ENCODE measurements at regions not wholly inside any gene's neighbourhood (a gene's known extent, or its start where the extent isn't known, plus 50 kb on each side); places are given as distances from the start of the nearest gene placed in this dataset.
"Not testable (repeated sequence)": the region's sequence is repeated elsewhere in the genome, so short reads cannot be mapped to it uniquely, and the experiment has no call there.

- Histone ChIP-seq H3F3A (replicated peaks; ENCODE audit: low read depth) (no peaks in the 10 kb centered on the region), H3K4me3 (no peak overlapping the region), H3K4me2 (no peak overlapping the region), H2AFZ (no peak overlapping the region), H3K9me2 (ENCODE audit: insufficient read depth) (no peaks in the 10 kb centered on the region), H3K79me2 (replicated peaks; ENCODE audit: insufficient read depth) (no peaks in the 10 kb centered on the region), H3K27ac (ENCODE audit: low read depth) (no peak overlapping the region), H3K36me3 (ENCODE audit: insufficient read depth) (no peaks in the 10 kb centered on the region), H4K20me1 (replicated peaks; ENCODE audit: insufficient read depth) (no peaks in the 10 kb centered on the region), H3K27me3 (ENCODE audit: insufficient read depth) (no peaks in the 10 kb centered on the region), H3K4me1 (ENCODE audit: insufficient read depth) (no peaks in the 10 kb centered on the region)
- H3K27ac Mint-ChIP-seq: no peak overlapping the region
- DNase-seq (ENCODE audit: low spot score) (peak; percentile 8), ATAC-seq (no peak)
- no peaks in the 10 kb centered on the region for H3K27me3 Mint-ChIP-seq (ENCODE audit: insufficient read depth, low read depth, poor library complexity)
- H3K4me1 Mint-ChIP-seq: peaks cover 5% of the 10 kb centered on the region; the same call in 2 of the 3 replicates
- no peaks in the 10 kb centered on the region for H3K9me3 Mint-ChIP-seq
- TF ChIP-seq REST (IDR thresholded peaks at IDR 0.05; ENCODE audit: unreplicated experiment) (no peak), CTCF (conservative IDR thresholded peaks at IDR 0.05; ENCODE audit: low read depth in 2 of 2) (peak in 1 of 2 experiments; percentile 19; a peak in 1 of 4 replicates)
- H3K36me3 Mint-ChIP-seq (ENCODE audit: low read depth): no peaks in the 10 kb centered on the region
- H3K4me3 Mint-ChIP-seq: no peak overlapping the region
Measured at GRCh38 chrX:112470551-112470950, 209.2 kb downstream of the LHFPL1 start.

GRCh38 chrX:112461949-112462450, 217.7 kb downstream of the LHFPL1 start:
- H3K79me2 ChIP-seq (replicated peaks; ENCODE audit: insufficient read depth); H3K9me2 ChIP-seq (ENCODE audit: insufficient read depth); H2AFZ ChIP-seq; H3F3A ChIP-seq (replicated peaks; ENCODE audit: low read depth); H3K27ac ChIP-seq (ENCODE audit: low read depth); H3K4me3 ChIP-seq; H3K4me2 ChIP-seq; H3K27me3 ChIP-seq (ENCODE audit: insufficient read depth); H3K27me3 Mint-ChIP-seq (ENCODE audit: insufficient read depth, low read depth, poor library complexity); H3K27ac Mint-ChIP-seq; H3K4me1 ChIP-seq (ENCODE audit: insufficient read depth); H3K4me1 Mint-ChIP-seq; ATAC-seq; H3K4me3 Mint-ChIP-seq; H4K20me1 ChIP-seq (replicated peaks; ENCODE audit: insufficient read depth); H3K36me3 Mint-ChIP-seq (ENCODE audit: low read depth); H3K9me3 Mint-ChIP-seq; H3K36me3 ChIP-seq (ENCODE audit: insufficient read depth): not testable (repeated sequence)
- DNase-seq (ENCODE audit: low spot score): peak; percentile 5

- no peak for ATAC-seq
- no peaks in the 10 kb centered on the region for H3K4me1 Mint-ChIP-seq
- no peak overlapping the region for H3K27ac Mint-ChIP-seq
- TF ChIP-seq ETS1 (IDR thresholded peaks at IDR 0.05): no peak
- no peak for TF ChIP-seq NANOG (IDR thresholded peaks at IDR 0.05; ENCODE audit: borderline replicate concordance)
- no peak for TF ChIP-seq REST (IDR thresholded peaks at IDR 0.05; ENCODE audit: unreplicated experiment)
- no peak for TF ChIP-seq ZNF331 (CRISPR knock-in tag; IDR thresholded peaks at IDR 0.05; ENCODE audit: low read depth)
- no peak for TF ChIP-seq CREB1 (CRISPR knock-in tag; IDR thresholded peaks at IDR 0.05; ENCODE audit: low read depth)
- no peak for TF ChIP-seq CTCF (conservative IDR thresholded peaks at IDR 0.05; ENCODE audit: low read depth in 2 of 2)
Measured at GRCh38 chrX:112457788-112458187, 221.9 kb downstream of the LHFPL1 start.

More at GRCh38 chrX:112457788-112458187, 221.9 kb downstream of the LHFPL1 start:
- no peaks in the 10 kb centered on the region for H3K27me3 ChIP-seq (ENCODE audit: insufficient read depth)
- H3K36me3 Mint-ChIP-seq (ENCODE audit: low read depth): no peaks in the 10 kb centered on the region
- H2AFZ ChIP-seq: no peak overlapping the region
- H3K36me3 ChIP-seq (ENCODE audit: insufficient read depth): no peaks in the 10 kb centered on the region
- no peak overlapping the region for H3K27ac ChIP-seq (ENCODE audit: low read depth)
- H3K4me3 ChIP-seq: no peak overlapping the region
- no peaks in the 10 kb centered on the region for H3F3A ChIP-seq (replicated peaks; ENCODE audit: low read depth)
- H3K4me1 ChIP-seq (ENCODE audit: insufficient read depth): 0 out of 2 replicates have a peak, but pooled peaks cover 6% of the 10 kb centered on the region
- H4K20me1 ChIP-seq (replicated peaks; ENCODE audit: insufficient read depth): no peaks in the 10 kb centered on the region
- no peak overlapping the region for H3K4me2 ChIP-seq
- no peak overlapping the region for H3K4me3 Mint-ChIP-seq
- no peaks in the 10 kb centered on the region for H3K79me2 ChIP-seq (replicated peaks; ENCODE audit: insufficient read depth)
- H3K27me3 Mint-ChIP-seq (ENCODE audit: insufficient read depth, low read depth, poor library complexity): no peaks in the 10 kb centered on the region
- no peaks in the 10 kb centered on the region for H3K9me2 ChIP-seq (ENCODE audit: insufficient read depth)
- H3K9me3 Mint-ChIP-seq: no peaks in the 10 kb centered on the region
- DNase-seq (ENCODE audit: low spot score): no peak
